Liver (tissue), 8 donors: ENCODE measurements at regions not wholly inside any gene's neighbourhood (a gene's known extent, or its start where the extent isn't known, plus 50 kb on each side); places are given as distances from the start of the nearest gene placed in this dataset.

Experiments used
- DNase-seq: peaks from one replicate; pipeline ENCODE4 v3.0.0-alpha.2; 2017; ENCODE audit warnings: low spot score
- H3K27ac ChIP-seq, 2 donors: one replicate each; pipeline ENCODE4 v1.7.0; 2013; ENCODE audit warnings: inconsistent platforms in 2 of 2, low read length in 2 of 2, control low read depth in 1 of 2, low read depth in 1 of 2, mild to moderate bottlenecking in 1 of 2
- H3K27me3 ChIP-seq, 4 donors: one replicate each; pipeline versions ENCODE4 v1.6.1 to v1.7.0; 2013; ENCODE audit warnings: low read length in 3 of 4, inconsistent platforms in 1 of 4, mild to moderate bottlenecking in 1 of 4, moderate library complexity in 1 of 4; ENCODE audit not compliant: control insufficient read depth in 4 of 4, insufficient read depth in 4 of 4
- H3K36me3 ChIP-seq, 4 donors: one replicate each; pipeline versions ENCODE4 v1.6.1 to v1.7.0; 2013; ENCODE audit warnings: low read length in 3 of 4, mild to moderate bottlenecking in 3 of 4, low read depth in 1 of 4, moderate library complexity in 1 of 4; ENCODE audit not compliant: control insufficient read depth in 4 of 4, insufficient read depth in 3 of 4
- H3K4me1 ChIP-seq, 4 donors: one replicate each; pipeline versions ENCODE4 v1.6.1 to v1.7.0; 2013; ENCODE audit warnings: low read length in 3 of 4, mild to moderate bottlenecking in 3 of 4, moderate library complexity in 1 of 4; ENCODE audit not compliant: control insufficient read depth in 4 of 4, insufficient read depth in 4 of 4
- H3K4me3 ChIP-seq, 3 donors: one replicate each; pipeline versions ENCODE4 v1.6.1 to v1.7.0; 2013; ENCODE audit warnings: low read length in 3 of 3, control low read depth in 1 of 3, low read depth in 1 of 3, mild to moderate bottlenecking in 1 of 3
- H3K9ac ChIP-seq, 2 donors: one replicate each; pipeline ENCODE4 v1.7.0; 2013; ENCODE audit warnings: low read length in 2 of 2, mild to moderate bottlenecking in 2 of 2, moderate library complexity in 2 of 2, control low read depth in 1 of 2, low read depth in 1 of 2
- H3K9me3 ChIP-seq, 4 donors: one replicate each; pipeline versions ENCODE4 v1.6.1 to v1.7.0; 2013; ENCODE audit warnings: low read length in 3 of 4; ENCODE audit not compliant: control insufficient read depth in 4 of 4
- EGR1 ChIP-seq, 2 donors: IDR thresholded peaks; 2 replicates each; pipeline ENCODE4 v1.6.1; 2016 to 2018; ENCODE audit warnings: antibody characterized with exemption in 2 of 2, low read depth in 2 of 2
- FOXA2 ChIP-seq: IDR thresholded peaks from 2 replicates; pipeline ENCODE4 v1.6.1; 2016; ENCODE audit warnings: antibody characterized with exemption
- GABPA ChIP-seq, 2 donors: IDR thresholded peaks in 1 of 2; conservative IDR thresholded peaks in 1 of 2; 2 replicates each; pipeline ENCODE4 v1.6.1; 2016; ENCODE audit warnings: antibody characterized with exemption in 2 of 2, mild to moderate bottlenecking in 1 of 2, moderate library complexity in 1 of 2
- HNF4A ChIP-seq, 2 donors: conservative IDR thresholded peaks; 2 replicates each; pipeline ENCODE4 v1.6.1; 2016; ENCODE audit warnings: antibody characterized with exemption in 2 of 2, mild to moderate bottlenecking in 2 of 2
- HNF4G ChIP-seq: IDR thresholded peaks from 2 replicates; pipeline ENCODE4 v1.6.1; 2016; ENCODE audit warnings: antibody characterized with exemption
- JUND ChIP-seq, 2 donors: IDR thresholded peaks; 2 replicates each; pipeline ENCODE4 v1.6.1; 2016; ENCODE audit warnings: antibody characterized with exemption in 2 of 2
- NR2F2 ChIP-seq: IDR thresholded peaks from 2 replicates; pipeline ENCODE4 v1.6.1; 2016; ENCODE audit warnings: antibody characterized with exemption
- RAD21 ChIP-seq, 2 donors: IDR thresholded peaks; 2 replicates each; pipeline ENCODE4 v1.6.1; 2016; ENCODE audit warnings: antibody characterized with exemption in 2 of 2, mild to moderate bottlenecking in 2 of 2
- RXRA ChIP-seq, 2 donors: IDR thresholded peaks; 2 replicates each; pipeline ENCODE4 v1.6.1; 2017 to 2018; ENCODE audit warnings: antibody characterized with exemption in 2 of 2, mild to moderate bottlenecking in 1 of 2
- SP1 ChIP-seq: IDR thresholded peaks from 2 replicates; pipeline ENCODE4 v1.6.1; 2018; ENCODE audit warnings: antibody characterized with exemption, mild to moderate bottlenecking
- TAF1 ChIP-seq: conservative IDR thresholded peaks from 2 replicates; pipeline ENCODE4 v1.6.1; 2016; ENCODE audit warnings: antibody characterized with exemption, mild to moderate bottlenecking
- WGBS: extraction: QIAGEN DNeasy Blood & Tissue Kit; methylation state at CpG from one replicate; pipeline ENCODE4 v1.1.7; 2013; 5-methylcytosine and 5-hydroxymethylcytosine counted together
- TF ChIP-seq, protein P1 (sequence below): fragments of 150-350 bp; IDR thresholded peaks from 2 replicates; pipeline ENCODE4 v1.5.1; 2017; ENCODE audit warnings: improper control_type of control experiment, low read depth, low read length; ENCODE audit not compliant: missing input control
- TF ChIP-seq, protein P2 (sequence below): IDR thresholded peaks from 2 replicates; pipeline ENCODE4 v1.6.1; 2016; ENCODE audit warnings: antibody characterized with exemption
- TF ChIP-seq, protein P3 (sequence below): IDR thresholded peaks from 2 replicates; pipeline ENCODE4 v1.6.1; 2016; ENCODE audit warnings: antibody characterized with exemption
- TF ChIP-seq, protein P4 (sequence below): IDR thresholded peaks from 2 replicates; pipeline ENCODE4 v1.6.1; 2016; ENCODE audit warnings: antibody characterized with exemption, mild to moderate bottlenecking
- donor health status: healthy.
- donor health status: healthy.
- donor health status: healthy.
- donor health status: healthy.
- donor health status: healthy.

DNA sequence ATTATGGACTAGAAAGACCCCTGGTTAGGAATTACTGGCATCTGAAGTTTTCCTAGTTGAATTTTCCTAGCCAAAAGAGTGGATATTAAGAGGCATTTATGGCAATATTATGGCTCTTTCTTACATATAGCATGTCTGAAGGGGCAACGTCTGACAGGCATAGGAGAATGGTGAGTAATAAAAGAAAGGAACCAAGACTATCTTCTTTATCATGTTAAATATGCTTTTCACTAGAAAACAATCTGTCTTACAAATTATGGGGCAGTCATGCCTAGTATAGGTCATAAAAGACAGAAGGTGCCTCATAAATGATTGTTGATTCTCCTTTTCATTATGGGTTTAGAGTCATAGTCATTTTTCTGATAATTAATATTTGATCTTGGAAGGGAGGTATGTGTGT lies 431.1 kb upstream of the HTR2C start:
- Histone ChIP-seq H3K4me3 (no peak overlapping the region), H3K27me3 (no peaks in the 10 kb centered on the region), H3K9ac (no peak overlapping the region), H3K27ac (no peak overlapping the region), H3K36me3 (no peaks in the 10 kb centered on the region), H3K9me3 (no peaks in the 10 kb centered on the region), H3K4me1 (no peaks in the 10 kb centered on the region)
- WGBS, result 57% methylated on average over 1 of the region's 1 CpG
- TF ChIP-seq, protein P1, sequence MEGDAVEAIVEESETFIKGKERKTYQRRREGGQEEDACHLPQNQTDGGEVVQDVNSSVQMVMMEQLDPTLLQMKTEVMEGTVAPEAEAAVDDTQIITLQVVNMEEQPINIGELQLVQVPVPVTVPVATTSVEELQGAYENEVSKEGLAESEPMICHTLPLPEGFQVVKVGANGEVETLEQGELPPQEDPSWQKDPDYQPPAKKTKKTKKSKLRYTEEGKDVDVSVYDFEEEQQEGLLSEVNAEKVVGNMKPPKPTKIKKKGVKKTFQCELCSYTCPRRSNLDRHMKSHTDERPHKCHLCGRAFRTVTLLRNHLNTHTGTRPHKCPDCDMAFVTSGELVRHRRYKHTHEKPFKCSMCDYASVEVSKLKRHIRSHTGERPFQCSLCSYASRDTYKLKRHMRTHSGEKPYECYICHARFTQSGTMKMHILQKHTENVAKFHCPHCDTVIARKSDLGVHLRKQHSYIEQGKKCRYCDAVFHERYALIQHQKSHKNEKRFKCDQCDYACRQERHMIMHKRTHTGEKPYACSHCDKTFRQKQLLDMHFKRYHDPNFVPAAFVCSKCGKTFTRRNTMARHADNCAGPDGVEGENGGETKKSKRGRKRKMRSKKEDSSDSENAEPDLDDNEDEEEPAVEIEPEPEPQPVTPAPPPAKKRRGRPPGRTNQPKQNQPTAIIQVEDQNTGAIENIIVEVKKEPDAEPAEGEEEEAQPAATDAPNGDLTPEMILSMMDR, result no peak
- TF ChIP-seq HNF4G (no peak), FOXA2 (no peak), JUND (IDR thresholded peaks at IDR 0.05) (no peak), RAD21 (IDR thresholded peaks at IDR 0.05) (no peak), GABPA (IDR thresholded peaks at IDR 0.05 in 1 of 2, conservative IDR thresholded peaks at IDR 0.05 in 1 of 2) (no peak), HNF4A (conservative IDR thresholded peaks at IDR 0.05) (no peak)
- TF ChIP-seq, protein P2, sequence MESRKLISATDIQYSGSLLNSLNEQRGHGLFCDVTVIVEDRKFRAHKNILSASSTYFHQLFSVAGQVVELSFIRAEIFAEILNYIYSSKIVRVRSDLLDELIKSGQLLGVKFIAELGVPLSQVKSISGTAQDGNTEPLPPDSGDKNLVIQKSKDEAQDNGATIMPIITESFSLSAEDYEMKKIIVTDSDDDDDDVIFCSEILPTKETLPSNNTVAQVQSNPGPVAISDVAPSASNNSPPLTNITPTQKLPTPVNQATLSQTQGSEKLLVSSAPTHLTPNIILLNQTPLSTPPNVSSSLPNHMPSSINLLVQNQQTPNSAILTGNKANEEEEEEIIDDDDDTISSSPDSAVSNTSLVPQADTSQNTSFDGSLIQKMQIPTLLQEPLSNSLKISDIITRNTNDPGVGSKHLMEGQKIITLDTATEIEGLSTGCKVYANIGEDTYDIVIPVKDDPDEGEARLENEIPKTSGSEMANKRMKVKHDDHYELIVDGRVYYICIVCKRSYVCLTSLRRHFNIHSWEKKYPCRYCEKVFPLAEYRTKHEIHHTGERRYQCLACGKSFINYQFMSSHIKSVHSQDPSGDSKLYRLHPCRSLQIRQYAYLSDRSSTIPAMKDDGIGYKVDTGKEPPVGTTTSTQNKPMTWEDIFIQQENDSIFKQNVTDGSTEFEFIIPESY, result no peak
- TF ChIP-seq, protein P3, sequence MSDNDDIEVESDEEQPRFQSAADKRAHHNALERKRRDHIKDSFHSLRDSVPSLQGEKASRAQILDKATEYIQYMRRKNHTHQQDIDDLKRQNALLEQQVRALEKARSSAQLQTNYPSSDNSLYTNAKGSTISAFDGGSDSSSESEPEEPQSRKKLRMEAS, result no peak
- TF ChIP-seq, protein P4, sequence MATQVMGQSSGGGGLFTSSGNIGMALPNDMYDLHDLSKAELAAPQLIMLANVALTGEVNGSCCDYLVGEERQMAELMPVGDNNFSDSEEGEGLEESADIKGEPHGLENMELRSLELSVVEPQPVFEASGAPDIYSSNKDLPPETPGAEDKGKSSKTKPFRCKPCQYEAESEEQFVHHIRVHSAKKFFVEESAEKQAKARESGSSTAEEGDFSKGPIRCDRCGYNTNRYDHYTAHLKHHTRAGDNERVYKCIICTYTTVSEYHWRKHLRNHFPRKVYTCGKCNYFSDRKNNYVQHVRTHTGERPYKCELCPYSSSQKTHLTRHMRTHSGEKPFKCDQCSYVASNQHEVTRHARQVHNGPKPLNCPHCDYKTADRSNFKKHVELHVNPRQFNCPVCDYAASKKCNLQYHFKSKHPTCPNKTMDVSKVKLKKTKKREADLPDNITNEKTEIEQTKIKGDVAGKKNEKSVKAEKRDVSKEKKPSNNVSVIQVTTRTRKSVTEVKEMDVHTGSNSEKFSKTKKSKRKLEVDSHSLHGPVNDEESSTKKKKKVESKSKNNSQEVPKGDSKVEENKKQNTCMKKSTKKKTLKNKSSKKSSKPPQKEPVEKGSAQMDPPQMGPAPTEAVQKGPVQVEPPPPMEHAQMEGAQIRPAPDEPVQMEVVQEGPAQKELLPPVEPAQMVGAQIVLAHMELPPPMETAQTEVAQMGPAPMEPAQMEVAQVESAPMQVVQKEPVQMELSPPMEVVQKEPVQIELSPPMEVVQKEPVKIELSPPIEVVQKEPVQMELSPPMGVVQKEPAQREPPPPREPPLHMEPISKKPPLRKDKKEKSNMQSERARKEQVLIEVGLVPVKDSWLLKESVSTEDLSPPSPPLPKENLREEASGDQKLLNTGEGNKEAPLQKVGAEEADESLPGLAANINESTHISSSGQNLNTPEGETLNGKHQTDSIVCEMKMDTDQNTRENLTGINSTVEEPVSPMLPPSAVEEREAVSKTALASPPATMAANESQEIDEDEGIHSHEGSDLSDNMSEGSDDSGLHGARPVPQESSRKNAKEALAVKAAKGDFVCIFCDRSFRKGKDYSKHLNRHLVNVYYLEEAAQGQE, result no peak
- DNase-seq, result no peak

DNA sequence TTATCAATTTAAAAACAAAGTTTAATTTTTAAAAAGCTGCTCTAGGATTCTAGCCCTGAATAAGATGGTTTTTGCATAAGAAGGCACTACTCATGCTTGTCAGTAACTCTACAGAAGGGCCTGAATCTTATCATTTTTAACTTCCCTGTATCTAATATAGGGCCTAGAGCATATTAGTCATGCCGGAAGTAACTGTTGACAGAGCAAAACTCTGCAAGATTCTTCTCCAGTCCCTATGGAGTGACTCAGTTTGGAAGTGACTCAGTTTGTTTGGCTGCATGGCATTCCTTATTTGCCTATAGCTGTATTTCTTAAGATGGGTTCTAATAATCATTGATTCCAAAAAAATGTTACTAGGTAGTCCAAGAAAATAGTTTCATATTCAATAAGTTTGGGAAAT lies 431.8 kb upstream of the HTR2C start:
- Histone ChIP-seq H3K4me1 (no peaks in the 10 kb centered on the region), H3K27me3 (no peaks in the 10 kb centered on the region), H3K27ac (no peak overlapping the region), H3K4me3 (no peak overlapping the region), H3K9ac (no peak overlapping the region), H3K36me3 (no peaks in the 10 kb centered on the region), H3K9me3 (no peaks in the 10 kb centered on the region)
- WGBS, result 62% methylated on average over 1 of the region's 1 CpG
- no peak for DNase-seq
- TF ChIP-seq, protein P4, result no peak
- TF ChIP-seq RXRA (IDR thresholded peaks at IDR 0.05) (no peak), NR2F2 (no peak), JUND (IDR thresholded peaks at IDR 0.05) (no peak), TAF1 (no peak), RAD21 (IDR thresholded peaks at IDR 0.05) (no peak), EGR1 (IDR thresholded peaks at IDR 0.05; ENCODE audit: low read depth in 2 of 2) (no peak), GABPA (IDR thresholded peaks at IDR 0.05 in 1 of 2, conservative IDR thresholded peaks at IDR 0.05 in 1 of 2) (no peak), FOXA2 (no peak), SP1 (no peak)
- TF ChIP-seq, protein P2, result no peak
- TF ChIP-seq, protein P1, result no peak
- TF ChIP-seq, protein P3, result no peak
